ENCODE measurements at regions not wholly inside any gene's neighbourhood (a gene's known extent, or its start where the extent isn't known, plus 50 kb on each side); places are given as distances from the start of the nearest gene placed in this dataset.

GRCh38 chr11:39681428-39681827, 1778.0 kb downstream of the LRRC4C start:
- DNase-seq (ENCODE audit: low read depth in 1 of 2, low spot score in 2 of 2): no peak
- H3K18ac ChIP-seq (ENCODE audit: extremely low read depth, low read length): no peak overlapping the region
- no peak overlapping the region for H2AK5ac ChIP-seq (ENCODE audit: low read depth, low read length)
- no peak overlapping the region for H2BK5ac ChIP-seq (ENCODE audit: low read depth, low read length)
- no peaks in the 10 kb centered on the region for H3K23me2 ChIP-seq (ENCODE audit: low read depth, low read length)
- H4K5ac ChIP-seq (ENCODE audit: insufficient read length, low read depth, low read length): no peak overlapping the region
- WGBS, 2 experiments (ENCODE audit: extremely low coverage in 1 of 2, insufficient coverage in 1 of 2, insufficient read length in 1 of 2, insufficient replicate concordance in 2 of 2, low coverage in 1 of 2, low lambda C conversion rate in 2 of 2, missing lambda C conversion rate in 1 of 2): 86% methylated on average over 2 of the region's 2 CpGs; no CpG with 5 or more reads in 1 of the 2 experiments
- no peak overlapping the region for H2AFZ ChIP-seq (ENCODE audit: low read length)
- no peak overlapping the region for H3K4ac ChIP-seq (replicated peaks; ENCODE audit: insufficient read length, low read depth, low read length)
- no peak overlapping the region for H3K9ac ChIP-seq (replicated peaks in 1 of 4; ENCODE audit: extremely low read depth in 1 of 4, low read depth in 3 of 4, low read length in 3 of 4)
- H2BK120ac ChIP-seq (replicated peaks; ENCODE audit: low read depth, low read length): no peak overlapping the region
- H3K27ac ChIP-seq (ENCODE audit: low read depth, low read length): no peak overlapping the region
- H4K91ac ChIP-seq (replicated peaks; ENCODE audit: insufficient read length, low read length): no peak overlapping the region
- H3K14ac ChIP-seq (ENCODE audit: insufficient read length): no peak overlapping the region
- no peak overlapping the region for H2BK12ac ChIP-seq (ENCODE audit: low read depth, low read length)
- H3K23ac ChIP-seq (ENCODE audit: insufficient read length): no peak overlapping the region
- H3K79me1 ChIP-seq (ENCODE audit: low read depth, low read length): no peaks in the 10 kb centered on the region
- no peaks in the 10 kb centered on the region for H3K36me3 ChIP-seq (ENCODE audit: control insufficient read depth in 2 of 4, insufficient read depth in 4 of 4, low read length in 3 of 4)
- H3K27me3 ChIP-seq (replicated peaks in 1 of 4; ENCODE audit: control insufficient read depth in 3 of 4, extremely low read depth in 1 of 4, insufficient read depth in 3 of 4, low read length in 3 of 4): no peaks in the 10 kb centered on the region
- H3K79me2 ChIP-seq (ENCODE audit: control insufficient read depth in 1 of 2, insufficient read depth in 2 of 2, low read length in 2 of 2): no peaks in the 10 kb centered on the region
- no peaks in the 10 kb centered on the region for H3K9me3 ChIP-seq (ENCODE audit: insufficient read depth in 2 of 2, low read depth in 1 of 2, low read length in 1 of 2)
- H4K20me1 ChIP-seq (replicated peaks in 1 of 2; ENCODE audit: control insufficient read depth in 1 of 2, insufficient read depth in 2 of 2, low read length in 2 of 2): no peaks in the 10 kb centered on the region
- H3K4me1 ChIP-seq (replicated peaks in 1 of 4; ENCODE audit: control insufficient read depth in 3 of 4, insufficient read depth in 4 of 4, low read length in 3 of 4): peaks cover 0 to 5% (median 3%) of the 10 kb centered on the region in 4 experiments; a peak in 2 of 7 replicates
- no peak overlapping the region for H2BK15ac ChIP-seq (ENCODE audit: low read length)
- no peak overlapping the region for H3K4me2 ChIP-seq (ENCODE audit: insufficient read depth in 1 of 2, low read depth in 2 of 2, low read length in 2 of 2)
- H4K8ac ChIP-seq (ENCODE audit: extremely low read depth, insufficient read depth, low read length): no peak overlapping the region
- no peak overlapping the region for H2BK20ac ChIP-seq (ENCODE audit: low read length)
- ChIA-PET CTCF (ENCODE audit: partially characterized antibody) (no interaction called here), POLR2A (ENCODE audit: partially characterized antibody) (no interaction called here)
- H3K56ac ChIP-seq (replicated peaks; ENCODE audit: insufficient read length, low read depth, low read length): no peak overlapping the region
- no peak for FAIRE-seq
- H3K4me3 ChIP-seq (ENCODE audit: extremely low read depth in 1 of 4, insufficient read depth in 2 of 4, low read depth in 3 of 4, low read length in 4 of 4): no peak overlapping the region
- TF ChIP-seq TEAD4 (IDR thresholded peaks at IDR 0.05; ENCODE audit: low read depth, low read length): no peak
- TF ChIP-seq, protein P1, sequence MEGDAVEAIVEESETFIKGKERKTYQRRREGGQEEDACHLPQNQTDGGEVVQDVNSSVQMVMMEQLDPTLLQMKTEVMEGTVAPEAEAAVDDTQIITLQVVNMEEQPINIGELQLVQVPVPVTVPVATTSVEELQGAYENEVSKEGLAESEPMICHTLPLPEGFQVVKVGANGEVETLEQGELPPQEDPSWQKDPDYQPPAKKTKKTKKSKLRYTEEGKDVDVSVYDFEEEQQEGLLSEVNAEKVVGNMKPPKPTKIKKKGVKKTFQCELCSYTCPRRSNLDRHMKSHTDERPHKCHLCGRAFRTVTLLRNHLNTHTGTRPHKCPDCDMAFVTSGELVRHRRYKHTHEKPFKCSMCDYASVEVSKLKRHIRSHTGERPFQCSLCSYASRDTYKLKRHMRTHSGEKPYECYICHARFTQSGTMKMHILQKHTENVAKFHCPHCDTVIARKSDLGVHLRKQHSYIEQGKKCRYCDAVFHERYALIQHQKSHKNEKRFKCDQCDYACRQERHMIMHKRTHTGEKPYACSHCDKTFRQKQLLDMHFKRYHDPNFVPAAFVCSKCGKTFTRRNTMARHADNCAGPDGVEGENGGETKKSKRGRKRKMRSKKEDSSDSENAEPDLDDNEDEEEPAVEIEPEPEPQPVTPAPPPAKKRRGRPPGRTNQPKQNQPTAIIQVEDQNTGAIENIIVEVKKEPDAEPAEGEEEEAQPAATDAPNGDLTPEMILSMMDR (IDR thresholded peaks at IDR 0.05; ENCODE audit: control extremely low read depth in 1 of 3, insufficient read depth in 1 of 3, low read depth in 1 of 3, low read length in 3 of 3): no peak
- TF ChIP-seq ASH2L (IDR thresholded peaks at IDR 0.05; ENCODE audit: low read length): no peak
- TF ChIP-seq EGR1 (IDR thresholded peaks at IDR 0.05; ENCODE audit: borderline replicate concordance, low read depth, low read length): no peak
- TF ChIP-seq TAF1 (IDR thresholded peaks at IDR 0.05; ENCODE audit: low read depth, low read length): no peak
- TF ChIP-seq NRF1 (IDR thresholded peaks at IDR 0.05; ENCODE audit: low read depth, low read length): no peak
- no peak for TF ChIP-seq TBP (IDR thresholded peaks at IDR 0.05; ENCODE audit: low read depth, low read length)
- TF ChIP-seq KDM4A (IDR thresholded peaks at IDR 0.05; ENCODE audit: low read depth, low read length, severe bottlenecking): no peak
- no peak for TF ChIP-seq FOSL1 (IDR thresholded peaks at IDR 0.05; ENCODE audit: insufficient read depth, low read depth, low read length)
- TF ChIP-seq RNF2 (IDR thresholded peaks at IDR 0.05; ENCODE audit: borderline replicate concordance, low read depth, low read length, missing control alignments, poor library complexity, severe bottlenecking): no peak
- TF ChIP-seq, protein P2, sequence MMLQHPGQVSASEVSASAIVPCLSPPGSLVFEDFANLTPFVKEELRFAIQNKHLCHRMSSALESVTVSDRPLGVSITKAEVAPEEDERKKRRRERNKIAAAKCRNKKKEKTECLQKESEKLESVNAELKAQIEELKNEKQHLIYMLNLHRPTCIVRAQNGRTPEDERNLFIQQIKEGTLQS (IDR thresholded peaks at IDR 0.05; ENCODE audit: insufficient read depth, low read depth, low read length): no peak
- no peak for TF ChIP-seq RFX5 (IDR thresholded peaks at IDR 0.05; ENCODE audit: borderline replicate concordance, low read depth, low read length)
